Mucosa of gallbladder (tissue), 1 donor: ENCODE measurements at regions not wholly inside any gene's neighbourhood (a gene's known extent, or its start where the extent isn't known, plus 50 kb on each side); places are given as distances from the start of the nearest gene placed in this dataset.
A peak's percentile ranks its signal among the peaks of the same experiment; 100 is the strongest.

Source experiments
- DNase-seq: peaks from one replicate; pipeline ENCODE4 v3.0.0-alpha.2; 2020; ENCODE audit warnings: low spot score
- donor health status: DM: no; HTN: no; CAD: no.

DNA sequence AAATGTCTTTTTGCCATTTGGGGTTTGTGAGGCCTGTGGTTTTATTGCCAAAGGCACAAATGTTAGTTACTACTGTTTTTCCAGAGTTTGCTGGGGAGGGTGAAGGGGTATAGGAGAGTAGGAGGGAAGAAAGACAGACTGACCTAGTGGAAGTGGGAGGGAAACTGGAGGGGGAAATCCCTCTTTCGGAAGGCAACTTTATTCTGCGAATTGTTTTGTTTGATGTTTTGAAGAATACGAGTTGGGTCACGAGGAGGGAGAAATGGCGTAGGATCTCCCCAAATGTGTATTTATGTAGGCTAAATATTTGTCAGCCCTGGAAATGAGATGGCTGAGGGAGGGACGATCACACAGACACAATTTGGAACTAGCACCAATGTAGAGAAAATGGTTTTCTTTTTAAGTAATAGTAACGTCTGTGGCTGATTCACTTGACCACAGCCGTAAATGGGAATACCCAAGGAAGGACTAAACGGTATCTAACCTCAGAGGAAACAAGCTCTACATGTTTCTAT, 172.3 kb downstream of the ICOS start:
- no peak for DNase-seq

DNA sequence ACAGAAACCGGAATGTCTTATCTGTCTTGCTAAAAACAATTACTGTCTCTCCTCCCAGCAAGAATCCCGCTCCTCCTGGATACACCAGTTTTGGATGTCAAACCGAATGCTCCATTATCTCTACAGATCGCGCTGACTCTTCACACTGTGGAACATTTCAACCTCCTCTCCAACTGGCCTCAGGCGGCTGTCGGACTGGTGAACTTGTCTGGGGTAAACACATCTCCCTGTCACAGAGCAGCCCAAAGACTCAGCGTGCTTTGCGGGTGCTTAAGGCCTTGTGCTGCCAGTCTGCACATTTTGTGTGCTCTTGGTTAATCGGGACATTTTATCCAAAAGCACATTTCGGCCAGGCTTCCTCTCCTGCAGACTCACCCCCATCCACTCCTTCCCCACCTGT, 173.1 kb downstream of the ICOS start:
- no peak for DNase-seq

- DNase-seq: no peak
These were observed 173.8 kb downstream of the ICOS start for GRCh38 chr2:204110338-204110741.

DNA sequence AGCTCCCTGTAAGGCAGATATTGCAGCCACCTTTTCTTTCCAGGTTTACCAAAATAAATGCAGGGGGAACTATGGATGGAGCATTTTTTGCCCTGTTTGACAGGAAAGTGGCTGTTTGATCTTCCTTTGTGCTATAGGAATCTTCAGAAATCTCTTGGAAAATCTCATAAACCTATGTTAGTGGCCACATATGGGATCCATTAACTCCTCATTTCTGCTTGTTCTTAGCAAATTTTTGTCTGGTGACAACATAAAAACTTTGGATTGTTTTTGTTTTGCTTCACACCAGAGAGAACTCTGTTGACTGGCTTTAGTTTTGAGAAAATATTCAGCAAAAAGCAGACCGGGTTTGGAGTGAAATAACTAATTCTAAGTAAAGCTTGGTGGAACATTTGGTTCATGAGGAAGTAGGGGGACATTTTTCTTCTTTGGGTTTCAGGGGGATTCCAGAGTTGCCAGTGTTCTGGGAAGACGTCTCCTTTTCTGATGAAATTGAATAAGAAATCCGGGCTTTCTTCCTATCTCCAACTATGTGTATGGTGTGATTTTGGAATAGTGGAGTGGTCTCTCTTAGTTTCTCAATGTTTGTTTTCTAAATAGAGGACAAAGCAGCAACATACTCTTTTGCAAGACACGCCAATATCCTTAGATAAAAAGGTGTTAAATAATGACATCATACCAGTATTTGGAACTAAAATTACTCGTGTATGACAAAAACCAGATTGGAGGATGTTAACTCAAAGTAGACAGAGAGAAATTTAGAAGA, 174.4 kb downstream of the ICOS start:
- no peak for DNase-seq

DNA sequence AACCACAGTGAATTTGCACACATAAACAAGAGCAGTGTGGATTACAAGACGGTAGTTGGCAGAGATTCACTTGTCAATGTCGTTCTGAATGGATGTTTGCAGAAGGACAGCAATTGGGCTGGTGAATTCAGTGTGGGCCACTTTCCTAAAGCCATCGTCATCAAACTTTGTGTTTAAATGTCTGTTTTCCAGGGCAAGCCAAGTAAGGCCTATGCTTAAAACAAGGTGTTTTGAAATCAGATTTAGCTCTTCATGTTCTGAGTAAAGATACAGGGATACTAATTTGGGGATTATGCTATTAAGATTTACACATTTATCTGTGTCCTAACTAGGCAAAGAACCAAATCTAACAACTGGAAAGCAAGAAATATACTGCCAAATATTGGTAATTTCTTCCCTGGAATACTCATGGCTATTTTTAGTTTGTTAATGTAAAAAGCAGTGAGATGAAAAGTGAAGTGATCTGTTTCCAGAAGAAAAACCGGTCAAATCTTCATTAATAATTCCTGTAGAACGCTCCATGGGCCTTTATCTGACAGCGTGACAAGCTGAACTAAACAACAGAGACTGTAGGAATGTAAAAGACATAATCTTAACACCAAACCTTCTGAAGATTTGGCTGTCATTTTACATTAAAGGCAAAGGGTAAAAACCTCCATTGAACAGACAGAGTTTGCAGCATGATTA, 175.7 kb downstream of the ICOS start:
- no peak for DNase-seq

GRCh38 chr2:204114295-204115136, 178.0 kb downstream of the ICOS start:
- DNase-seq: peak; percentile 19

- DNase-seq: no peak
These were observed 178.8 kb downstream of the ICOS start for GRCh38 chr2:204115137-204116056.

DNA sequence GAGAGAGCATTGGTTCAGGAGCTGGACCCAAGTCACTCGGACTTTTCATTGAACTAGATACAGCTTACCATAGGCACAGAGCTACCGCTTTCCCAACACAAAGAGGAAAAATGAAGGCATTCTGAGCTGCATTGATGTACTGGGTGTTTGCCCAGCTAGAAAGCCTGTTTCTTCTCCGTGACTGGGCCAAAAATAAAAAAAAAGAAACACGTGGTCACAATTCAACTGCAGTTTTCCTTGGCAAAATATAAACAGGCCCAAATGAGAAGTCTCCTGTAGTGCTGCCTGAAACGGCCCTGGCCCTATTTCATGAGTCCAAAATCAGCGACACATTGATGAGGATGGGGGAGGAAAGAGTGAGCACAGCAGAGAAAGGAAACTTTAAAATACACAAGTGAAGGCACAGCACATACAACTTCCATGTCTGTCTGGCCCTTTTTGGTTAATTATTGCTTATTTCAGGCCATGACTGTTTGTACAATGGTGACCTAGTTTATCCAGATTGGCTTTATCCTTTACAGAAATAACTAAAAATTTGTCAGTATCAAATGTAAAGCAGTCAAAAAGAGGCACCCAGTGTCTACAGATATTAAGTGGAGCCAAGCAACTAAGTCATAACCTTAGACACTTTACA, 179.7 kb downstream of the ICOS start:
- DNase-seq: peak; percentile 21

GRCh38 chr2:204122425-204122824, 185.9 kb downstream of the ICOS start:
- no peak for DNase-seq

DNA sequence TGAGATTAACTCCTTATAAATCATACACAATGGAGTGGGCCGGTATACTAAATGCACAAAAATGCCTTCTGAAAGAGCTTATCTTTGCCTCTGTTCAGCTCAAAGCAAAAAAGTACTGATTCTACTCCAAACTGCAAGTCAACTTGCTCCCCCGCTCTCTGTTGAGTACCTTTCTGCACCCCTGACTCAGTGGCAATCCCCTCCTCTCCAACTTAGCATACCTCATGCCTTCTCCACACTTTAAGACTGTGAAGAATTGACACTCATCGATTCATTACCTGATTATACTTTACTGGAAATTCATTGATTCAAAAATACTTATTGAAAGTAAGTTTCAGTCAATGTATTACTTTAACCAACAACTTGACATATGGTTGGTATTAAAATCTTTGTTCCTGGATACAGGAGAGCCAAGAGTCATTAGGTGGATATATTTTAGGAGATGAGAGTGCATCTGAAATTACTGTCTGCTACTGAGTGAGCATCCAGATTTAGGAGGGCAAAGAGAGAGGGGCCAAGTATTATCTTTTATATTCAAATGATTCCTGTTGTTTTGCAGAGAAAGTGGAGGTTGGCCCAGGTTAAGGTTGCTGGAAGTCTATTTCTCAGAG, 187.7 kb downstream of the ICOS start:
- DNase-seq: no peak

GRCh38 chr2:204126705-204127104, 190.1 kb downstream of the ICOS start:
- no peak for DNase-seq

DNA sequence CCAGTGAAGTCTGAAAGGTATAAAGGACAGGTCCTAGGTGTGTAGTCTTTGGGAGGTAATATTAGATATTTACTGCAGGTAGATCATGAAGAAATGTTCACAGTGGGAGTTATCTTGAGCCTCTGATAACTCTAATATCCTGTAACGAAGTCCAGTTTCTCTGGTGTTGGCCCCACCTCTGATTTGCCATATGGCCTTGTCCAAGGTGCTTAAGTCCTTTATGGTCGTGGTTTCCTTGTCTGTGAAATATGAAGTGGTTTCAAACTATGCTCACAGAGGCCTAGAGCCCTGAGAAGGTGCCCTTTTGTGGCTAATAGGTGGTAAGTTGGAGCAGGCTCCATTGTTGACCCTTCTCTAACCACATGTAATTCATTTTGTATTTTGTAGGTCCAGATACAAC, 190.7 kb downstream of the ICOS start:
- DNase-seq: no peak

DNA sequence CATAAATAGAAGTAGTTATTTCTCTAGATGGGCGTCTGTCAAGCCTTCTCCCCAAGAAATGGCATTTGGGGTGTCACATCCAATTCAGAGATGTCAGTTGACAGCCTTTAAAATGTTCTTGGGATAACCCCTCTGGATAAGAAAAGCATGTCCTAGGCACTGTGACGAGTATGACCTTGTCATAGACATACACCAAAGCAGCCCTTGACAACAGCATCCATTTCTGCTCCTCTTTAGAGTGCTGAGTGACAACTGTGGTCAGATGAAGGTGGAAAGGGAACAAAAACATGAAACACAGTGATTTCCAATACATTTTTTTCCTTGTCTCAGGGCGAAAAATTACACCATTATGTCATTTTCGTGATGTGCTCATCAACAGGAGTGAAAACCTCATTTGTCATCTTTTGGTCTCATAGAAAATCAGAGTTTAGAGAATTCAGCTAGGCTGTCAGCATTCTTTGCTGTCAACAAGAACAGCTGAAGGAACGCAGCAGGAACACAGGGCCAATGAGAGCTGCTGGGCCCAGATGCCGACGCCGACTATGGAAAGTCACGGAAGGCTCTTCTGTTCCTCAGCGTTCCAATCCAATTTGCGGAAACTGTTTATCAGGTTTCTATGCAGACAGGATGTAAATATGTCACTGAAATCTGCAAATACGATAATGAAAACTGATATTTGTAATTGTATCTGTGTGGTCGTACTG, 193.2 kb downstream of the ICOS start:
- DNase-seq: no peak

GRCh38 chr2:204131621-204132020, 195.1 kb downstream of the ICOS start:
- DNase-seq: no peak

GRCh38 chr2:204133476-204133875, 196.9 kb downstream of the ICOS start:
- DNase-seq: no peak

DNA sequence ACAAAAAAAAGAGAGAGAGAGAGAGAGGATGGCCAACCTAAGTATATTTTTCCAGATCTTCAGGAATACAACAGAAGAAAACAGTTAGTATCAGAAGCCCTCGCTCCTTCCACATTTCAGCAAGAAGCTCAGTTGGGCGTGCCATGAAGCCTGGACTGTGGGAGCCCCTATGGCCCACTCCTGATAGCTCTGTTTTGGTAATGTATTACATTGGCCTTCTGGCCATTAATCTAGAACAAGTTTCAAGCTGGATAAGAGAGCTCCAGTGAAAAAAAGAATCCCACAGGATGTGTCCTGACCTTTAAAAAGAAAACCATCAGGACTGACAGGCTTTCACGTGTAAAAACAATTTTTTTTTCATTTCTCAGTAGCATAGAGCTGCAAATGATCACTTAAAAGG, 197.9 kb downstream of the ICOS start:
- no peak for DNase-seq

DNA sequence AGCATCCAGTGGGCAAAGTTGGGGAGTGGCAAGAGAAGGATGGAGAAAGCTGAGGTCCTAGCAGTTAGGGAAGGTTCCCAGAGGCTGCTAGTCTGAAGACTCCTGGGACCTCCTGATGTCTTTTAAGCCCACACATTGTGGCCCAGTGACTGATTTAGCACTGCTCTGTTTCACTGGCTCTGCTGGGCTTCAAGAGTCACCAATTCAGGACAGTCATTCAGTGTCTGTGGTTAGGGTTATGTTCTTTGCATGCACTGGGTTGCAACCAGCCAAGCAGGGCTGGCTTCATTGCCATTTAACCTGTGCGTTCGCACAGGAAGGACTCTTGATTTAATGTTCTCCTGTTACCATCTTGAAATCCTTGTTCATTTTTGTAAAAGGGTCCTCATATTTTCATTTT, 199.2 kb downstream of the ICOS start:
- DNase-seq: no peak

- DNase-seq: no peak
These were observed 201.6 kb downstream of the ICOS start for GRCh38 chr2:204138206-204138605.

GRCh38 chr2:204140246-204140645, 203.7 kb downstream of the ICOS start:
- no peak for DNase-seq
